NB4 (cell line): ENCODE measurements at regions not wholly inside any gene's neighbourhood (a gene's known extent, or its start where the extent isn't known, plus 50 kb on each side); places are given as distances from the start of the nearest gene placed in this dataset.

ENCODE experiments used
- DNase-seq: peaks from one replicate; pipeline ENCODE4 v3.0.0; 2010; ENCODE audit warnings: low read depth
- H3K4me3 ChIP-seq: one replicate; pipeline ENCODE4 v1.5.1; 2011; ENCODE audit warnings: mild to moderate bottlenecking, low read depth, low read length, moderate library complexity
- MYC ChIP-seq: IDR thresholded peaks from 2 replicates; pipeline ENCODE4 v1.6.1; 2011; ENCODE audit warnings: low read depth, low read length
- POLR2A ChIP-seq: IDR thresholded peaks from 2 replicates; pipeline ENCODE4 v1.6.1; 2011; ENCODE audit warnings: mild to moderate bottlenecking; ENCODE audit not compliant: insufficient read length; ENCODE audit errors: extremely low read depth
- TF ChIP-seq, protein P1 (sequence below): IDR thresholded peaks from 2 replicates; pipeline ENCODE4 v1.6.1; 2011; ENCODE audit warnings: low read depth, low read length
- TF ChIP-seq, protein P2 (sequence below): IDR thresholded peaks from one replicate; pipeline ENCODE4 v1.5.1; 2012; ENCODE audit warnings: low read depth, low read length

- no peak for DNase-seq
- no peak overlapping the region for H3K4me3 ChIP-seq
- TF ChIP-seq POLR2A: no peak
- no peak for TF ChIP-seq MYC
- TF ChIP-seq, protein P1, sequence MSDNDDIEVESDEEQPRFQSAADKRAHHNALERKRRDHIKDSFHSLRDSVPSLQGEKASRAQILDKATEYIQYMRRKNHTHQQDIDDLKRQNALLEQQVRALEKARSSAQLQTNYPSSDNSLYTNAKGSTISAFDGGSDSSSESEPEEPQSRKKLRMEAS: no peak
- TF ChIP-seq, protein P2, sequence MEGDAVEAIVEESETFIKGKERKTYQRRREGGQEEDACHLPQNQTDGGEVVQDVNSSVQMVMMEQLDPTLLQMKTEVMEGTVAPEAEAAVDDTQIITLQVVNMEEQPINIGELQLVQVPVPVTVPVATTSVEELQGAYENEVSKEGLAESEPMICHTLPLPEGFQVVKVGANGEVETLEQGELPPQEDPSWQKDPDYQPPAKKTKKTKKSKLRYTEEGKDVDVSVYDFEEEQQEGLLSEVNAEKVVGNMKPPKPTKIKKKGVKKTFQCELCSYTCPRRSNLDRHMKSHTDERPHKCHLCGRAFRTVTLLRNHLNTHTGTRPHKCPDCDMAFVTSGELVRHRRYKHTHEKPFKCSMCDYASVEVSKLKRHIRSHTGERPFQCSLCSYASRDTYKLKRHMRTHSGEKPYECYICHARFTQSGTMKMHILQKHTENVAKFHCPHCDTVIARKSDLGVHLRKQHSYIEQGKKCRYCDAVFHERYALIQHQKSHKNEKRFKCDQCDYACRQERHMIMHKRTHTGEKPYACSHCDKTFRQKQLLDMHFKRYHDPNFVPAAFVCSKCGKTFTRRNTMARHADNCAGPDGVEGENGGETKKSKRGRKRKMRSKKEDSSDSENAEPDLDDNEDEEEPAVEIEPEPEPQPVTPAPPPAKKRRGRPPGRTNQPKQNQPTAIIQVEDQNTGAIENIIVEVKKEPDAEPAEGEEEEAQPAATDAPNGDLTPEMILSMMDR: no peak
Observed at GRCh38 chr11:80031014-80031600, 590.3 kb upstream of the TENM4 start.

GRCh38 chr11:80028998-80029397 lies 588.2 kb upstream of the TENM4 start:
- TF ChIP-seq MYC (no peak), POLR2A (no peak)
- TF ChIP-seq, protein P1: no peak
- H3K4me3 ChIP-seq: no peak overlapping the region
- no peak for DNase-seq

DNA sequence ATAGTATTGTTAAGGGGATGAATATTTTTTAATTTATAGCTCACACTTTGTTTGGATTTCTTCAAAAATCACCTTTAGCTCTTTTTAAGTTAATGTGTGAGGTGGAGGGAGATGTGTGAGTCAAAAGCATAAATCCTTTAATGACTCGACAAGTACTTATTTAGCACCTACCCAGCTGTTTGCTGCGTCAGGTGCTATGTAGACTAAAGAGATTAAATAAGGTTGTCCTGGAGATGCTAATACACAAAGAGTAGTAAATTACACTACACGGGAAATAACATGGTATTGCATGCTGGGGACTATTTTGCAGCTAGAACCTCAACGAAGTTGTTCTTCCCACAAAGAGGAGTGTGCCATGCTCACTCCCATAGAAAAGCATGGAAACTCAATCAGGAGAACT lies 583.3 kb upstream of the TENM4 start:
- TF ChIP-seq POLR2A (no peak), MYC (no peak)
- TF ChIP-seq, protein P2: no peak
- TF ChIP-seq, protein P1: no peak
- H3K4me3 ChIP-seq: no peak overlapping the region
- DNase-seq: no peak

DNA sequence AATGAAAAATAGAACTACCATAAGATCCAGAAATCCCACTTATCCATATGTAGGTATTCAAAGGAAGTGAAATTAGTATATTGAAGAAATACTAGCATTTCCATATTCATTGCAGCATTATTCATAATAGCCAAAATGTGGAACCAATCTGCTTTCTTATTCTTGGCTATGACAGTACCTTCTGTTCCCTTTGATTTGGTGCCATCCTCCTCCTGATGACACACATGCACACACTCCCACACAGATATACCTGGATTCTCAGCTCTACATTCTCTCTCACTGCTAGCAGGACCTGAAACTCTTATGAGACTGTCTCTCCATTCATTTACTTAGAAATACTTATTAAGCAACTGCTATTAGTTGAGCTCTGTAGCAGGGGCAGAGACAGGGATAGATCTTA lies 582.6 kb upstream of the TENM4 start:
- no peak for DNase-seq
- no peak for TF ChIP-seq MYC
- TF ChIP-seq, protein P2: no peak
- TF ChIP-seq POLR2A: no peak

GRCh38 chr11:80010536-80010935 lies 569.7 kb upstream of the TENM4 start:
- TF ChIP-seq POLR2A: no peak
- DNase-seq: no peak

More for the DNA sequence above, 582.6 kb upstream of the TENM4 start:
- H3K4me3 ChIP-seq: no peak overlapping the region

DNA sequence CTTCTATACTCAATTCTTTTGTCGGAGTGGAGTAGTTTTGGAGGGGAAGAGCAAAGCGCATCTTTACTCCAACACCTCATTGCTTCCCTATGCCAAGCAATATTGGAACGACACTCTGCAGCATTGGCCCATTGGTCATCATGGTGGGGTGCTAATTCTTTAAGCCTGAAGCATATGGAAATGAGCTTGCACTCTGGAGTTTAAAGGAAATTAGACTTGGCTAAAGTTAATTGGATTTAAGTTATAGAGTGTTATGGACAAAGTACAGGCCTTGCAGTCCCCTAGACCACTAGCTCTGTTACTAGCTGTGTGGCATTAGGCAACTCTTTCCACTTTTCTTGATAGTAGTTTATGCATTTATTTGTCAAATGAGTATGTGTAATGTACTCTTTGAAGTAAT lies 568.3 kb upstream of the TENM4 start:
- H3K4me3 ChIP-seq: no peak overlapping the region
- DNase-seq: no peak
- TF ChIP-seq MYC (no peak), POLR2A (no peak)
- TF ChIP-seq, protein P2: no peak
- TF ChIP-seq, protein P1: no peak

More at GRCh38 chr11:80010536-80010935, 569.7 kb upstream of the TENM4 start:
- H3K4me3 ChIP-seq: no peak overlapping the region

GRCh38 chr11:80007616-80008015 lies 566.8 kb upstream of the TENM4 start:
- TF ChIP-seq MYC: no peak
- no peak for TF ChIP-seq POLR2A
- TF ChIP-seq, protein P1: no peak
- TF ChIP-seq, protein P2: no peak
- no peak for DNase-seq
- H3K4me3 ChIP-seq: no peak overlapping the region
